ENCODE measurements at regions not wholly inside any gene's neighbourhood (a gene's known extent, or its start where the extent isn't known, plus 50 kb on each side); places are given as distances from the start of the nearest gene placed in this dataset.

GRCh38 chr2:133748007-133748700, 179.9 kb upstream of the NCKAP5 start:
- Histone ChIP-seq H3K27ac (ENCODE audit: insufficient read length, low read depth, low read length) (no peak overlapping the region), H2AK5ac (ENCODE audit: insufficient read length, low read length) (no peak overlapping the region), H2BK15ac (ENCODE audit: low read depth, low read length) (no peak overlapping the region), H3K79me1 (ENCODE audit: insufficient read depth, low read depth, low read length, poor library complexity, severe bottlenecking) (no peaks in the 10 kb centered on the region), H4K20me1 (ENCODE audit: control insufficient read depth, insufficient read depth, insufficient read length) (no peaks in the 10 kb centered on the region), H3K14ac (ENCODE audit: insufficient read depth, low read length) (no peak overlapping the region), H3K9ac (ENCODE audit: extremely low read depth, insufficient read length, low read length) (no peak overlapping the region), H3K79me2 (ENCODE audit: insufficient read depth, low read length) (no peaks in the 10 kb centered on the region), H2BK5ac (ENCODE audit: insufficient read length, low read length) (no peak overlapping the region), H3K23me2 (ENCODE audit: insufficient read length, low read depth, low read length, poor library complexity, severe bottlenecking) (no peaks in the 10 kb centered on the region), H3K4me1 (ENCODE audit: insufficient read depth, low read length) (no peaks in the 10 kb centered on the region), H2AFZ (ENCODE audit: low read length) (no peak overlapping the region), H3T11ph (ENCODE audit: low read length) (no peak overlapping the region), H3K23ac (ENCODE audit: insufficient read length, low read depth, low read length) (no peak overlapping the region), H4K91ac (ENCODE audit: insufficient read length, low read depth, low read length) (no peak overlapping the region), H3K9me3 (ENCODE audit: control insufficient read depth, low read depth, low read length) (no peaks in the 10 kb centered on the region), H2BK20ac (ENCODE audit: low read depth, low read length, poor library complexity, severe bottlenecking) (no peak overlapping the region), H4K5ac (ENCODE audit: insufficient read length, low read depth, low read length) (no peak overlapping the region), H3K56ac (ENCODE audit: insufficient read length, low read depth, low read length) (no peak overlapping the region), H2BK12ac (ENCODE audit: insufficient read length, low read depth, low read length) (no peak overlapping the region), H3K18ac (ENCODE audit: insufficient read length, low read depth, low read length) (no peak overlapping the region), H2BK120ac (ENCODE audit: low read depth, low read length, poor library complexity, severe bottlenecking) (no peak overlapping the region), H3K4me2 (ENCODE audit: insufficient read depth, insufficient read length, low read length) (no peak overlapping the region), H3K4ac (ENCODE audit: low read depth, low read length) (no peak overlapping the region), H4K8ac (replicated peaks; ENCODE audit: insufficient read length, low read depth, low read length) (no peak overlapping the region), H3K27me3 (ENCODE audit: insufficient read depth, low read length) (no peaks in the 10 kb centered on the region)
- DNase-seq = no peak
- no peak for TF ChIP-seq CTCF (conservative IDR thresholded peaks at IDR 0.05)
- Mint-ChIP-seq H3K4me1 (peaks cover 2 to 4% of the 10 kb centered on the region in 2 experiments; a peak in 2 of 4 replicates), H3K4me3 (no peak overlapping the region), H3K9me3 (no peaks in the 10 kb centered on the region), H3K27me3 (ENCODE audit: low read depth) (peaks cover 1% of the 10 kb centered on the region; the same call in 1 of the 2 replicates), H3K36me3 (ENCODE audit: insufficient read depth in 1 of 3, low read depth in 3 of 3) (no peaks in the 10 kb centered on the region), H3K27ac (no peak overlapping the region)
- no CpG with 5 or more reads among the region's 3 CpGs for WGBS (ENCODE audit: extremely low coverage, insufficient read length, low lambda C conversion rate)
